Osteoblast (primary cell): ENCODE measurements at regions not wholly inside any gene's neighbourhood (a gene's known extent, or its start where the extent isn't known, plus 50 kb on each side); places are given as distances from the start of the nearest gene placed in this dataset.
A peak's percentile ranks its signal among the peaks of the same experiment; 100 is the strongest.
"Not testable (repeated sequence)": the region's sequence is repeated elsewhere in the genome, so short reads cannot be mapped to it uniquely, and the experiment has no call there.

Experiments used
- DNase-seq: peaks from one replicate; pipeline ENCODE4 v3.0.0; 2011; ENCODE audit warnings: low spot score, mixed read lengths; ENCODE audit not compliant: insufficient read length; ENCODE audit errors: missing footprints
- H2AFZ ChIP-seq: 2 replicates; pipeline ENCODE4 v1.6.0; 2011; ENCODE audit warnings: mild to moderate bottlenecking, low read length
- H3K27ac ChIP-seq: 2 replicates; pipeline ENCODE4 v1.5.1; 2011; ENCODE audit warnings: mild to moderate bottlenecking, low read depth, low read length, moderate library complexity
- H3K27me3 ChIP-seq: 2 replicates; pipeline ENCODE4 v1.6.0; 2012; ENCODE audit warnings: mild to moderate bottlenecking, control low read depth, inconsistent platforms, low read length, moderate library complexity; ENCODE audit not compliant: insufficient read depth
- H3K36me3 ChIP-seq: 2 replicates; pipeline ENCODE4 v1.5.1; 2011; ENCODE audit warnings: mild to moderate bottlenecking, low read length, control low read depth, moderate library complexity; ENCODE audit not compliant: insufficient read depth
- H3K4me1 ChIP-seq: 2 replicates; pipeline ENCODE4 v1.5.1; 2011; ENCODE audit warnings: mild to moderate bottlenecking, low read length, control low read depth, moderate library complexity; ENCODE audit not compliant: insufficient read depth
- H3K4me2 ChIP-seq: 2 replicates; pipeline ENCODE4 v1.6.0; 2011; ENCODE audit warnings: mild to moderate bottlenecking, low read length; ENCODE audit not compliant: insufficient read depth
- H3K4me3 ChIP-seq: fragments of 200-600 bp; sonication (generic); 3 replicates; pipeline ENCODE4 v1.5.1; 2012; ENCODE audit warnings: mild to moderate bottlenecking, low read length, inconsistent platforms; ENCODE audit not compliant: insufficient read depth
- H3K79me2 ChIP-seq: 2 replicates; pipeline ENCODE4 v1.6.0; 2012; ENCODE audit warnings: mild to moderate bottlenecking, low read length, control low read depth, inconsistent platforms; ENCODE audit not compliant: insufficient read depth
- H3K9me3 ChIP-seq: 2 replicates; pipeline ENCODE4 v1.5.1; 2011; ENCODE audit warnings: low read depth, low read length, control low read depth
- H4K20me1 ChIP-seq: 2 replicates; pipeline ENCODE4 v1.6.0; 2012; ENCODE audit warnings: mild to moderate bottlenecking, low read length, control low read depth; ENCODE audit not compliant: insufficient read depth
- CTCF ChIP-seq: IDR thresholded peaks from 2 replicates; pipeline ENCODE4 v1.5.1; 2011; ENCODE audit warnings: mild to moderate bottlenecking, low read depth, low read length, moderate library complexity; ENCODE audit errors: extremely low read depth

- H3K79me2 ChIP-seq: no peaks in the 10 kb centered on the region
- DNase-seq: no peak
- H3K4me1 ChIP-seq: peaks cover 32% of the 10 kb centered on the region
- H4K20me1 ChIP-seq: no peaks in the 10 kb centered on the region
- H3K4me2 ChIP-seq: no peak overlapping the region
- H3K27ac ChIP-seq: no peak overlapping the region
- H3K4me3 ChIP-seq: no peak overlapping the region
- H2AFZ ChIP-seq: peak overlapping the region; percentile 12
- H3K27me3 ChIP-seq: no peaks in the 10 kb centered on the region
- TF ChIP-seq CTCF: no peak
- no peaks in the 10 kb centered on the region for H3K36me3 ChIP-seq
- no peaks in the 10 kb centered on the region for H3K9me3 ChIP-seq
Observed at GRCh38 chr4:53705151-53705764, 114.0 kb upstream of the LNX1 start.

DNA sequence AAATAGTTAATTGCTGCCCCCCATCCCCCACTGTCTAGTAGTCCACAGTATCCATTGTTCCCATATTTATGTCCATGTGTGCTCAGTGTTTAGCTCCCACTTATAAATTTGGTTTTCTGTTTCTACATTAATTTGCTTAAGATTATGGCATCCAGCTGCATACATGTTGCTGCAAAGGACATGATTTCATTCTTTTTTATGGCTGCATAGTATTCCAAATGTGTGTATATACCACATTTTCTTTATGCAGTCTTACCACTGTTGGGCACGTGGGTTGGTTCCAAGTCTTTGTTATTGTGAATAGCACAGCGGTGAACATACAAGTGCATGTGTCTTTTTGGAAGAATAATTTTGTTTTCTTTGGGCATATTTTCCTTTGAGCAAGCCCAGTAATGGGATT is 113.0 kb upstream of the LNX1 start:
- Histone ChIP-seq H3K4me3 (no peak overlapping the region), H3K79me2 (no peaks in the 10 kb centered on the region)
- TF ChIP-seq CTCF: no peak

GRCh38 chr4:53703267-53703655 is 112.0 kb upstream of the LNX1 start:
- H3K4me3 ChIP-seq: peak overlapping the region; percentile 53
- peak overlapping the region; percentile 70 for H3K4me2 ChIP-seq
- H2AFZ ChIP-seq: peak overlapping the region; percentile 84
- no peak for TF ChIP-seq CTCF
- no peaks in the 10 kb centered on the region for H3K9me3 ChIP-seq
- H3K36me3 ChIP-seq: no peaks in the 10 kb centered on the region
- H3K27ac ChIP-seq: peak overlapping the region; percentile 50
- H3K27me3 ChIP-seq: no peaks in the 10 kb centered on the region
- H4K20me1 ChIP-seq: no peaks in the 10 kb centered on the region
- no peaks in the 10 kb centered on the region for H3K79me2 ChIP-seq
- DNase-seq: peak; percentile 51
- peaks cover 32% of the 10 kb centered on the region for H3K4me1 ChIP-seq

More for the DNA sequence above, 113.0 kb upstream of the LNX1 start:
- no peaks in the 10 kb centered on the region for H4K20me1 ChIP-seq
- H3K4me2 ChIP-seq: no peak overlapping the region
- H3K36me3 ChIP-seq: no peaks in the 10 kb centered on the region
- H3K4me1 ChIP-seq: peaks cover 32% of the 10 kb centered on the region
- no peaks in the 10 kb centered on the region for H3K27me3 ChIP-seq
- DNase-seq: no peak
- H2AFZ ChIP-seq: no peak overlapping the region
- no peaks in the 10 kb centered on the region for H3K9me3 ChIP-seq
- H3K27ac ChIP-seq: no peak overlapping the region

DNA sequence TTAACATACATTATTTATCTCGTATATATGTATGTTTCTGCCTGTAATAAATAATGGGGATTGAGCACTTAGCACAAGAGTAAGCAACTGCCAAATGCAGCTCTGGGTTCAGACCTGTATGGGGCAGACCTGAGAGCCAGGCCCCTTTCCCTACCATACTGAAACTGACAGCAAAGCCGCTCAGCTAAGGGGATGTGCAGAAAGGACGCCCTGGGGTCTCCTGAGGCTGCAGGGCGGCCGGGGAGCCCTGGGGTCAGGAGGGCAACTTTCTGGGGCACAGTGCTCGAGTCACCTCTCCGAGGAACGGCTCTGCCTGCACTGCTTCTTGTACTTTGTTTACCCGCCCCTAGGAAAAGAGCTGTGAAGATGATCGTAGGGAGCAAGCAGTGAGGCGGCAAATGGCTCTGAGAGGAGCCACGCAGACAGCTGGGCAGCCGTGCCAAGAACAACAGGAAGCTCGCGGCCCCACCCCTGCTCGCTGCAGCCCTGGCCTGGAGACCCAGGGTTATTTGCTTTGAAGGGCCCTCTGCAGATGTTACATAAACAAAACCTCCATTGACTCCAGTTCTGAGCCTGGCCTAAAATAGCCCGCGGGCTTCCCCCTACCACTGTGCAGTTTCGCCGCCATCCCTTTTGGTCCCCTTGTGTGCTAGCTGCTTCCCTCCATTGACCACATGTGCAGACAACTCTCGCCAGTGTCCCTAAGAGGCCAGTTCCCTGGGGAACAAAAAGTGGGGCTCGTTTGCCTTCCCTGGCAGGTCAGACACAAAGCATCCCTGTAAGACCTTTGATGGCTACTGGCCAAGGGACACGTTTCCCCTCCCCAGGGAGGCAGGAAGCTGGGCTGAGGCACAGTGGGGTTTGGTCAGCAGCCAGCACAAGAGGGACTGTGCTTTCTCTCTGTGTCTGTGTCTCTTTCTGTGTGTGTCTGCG is 111.3 kb upstream of the LNX1 start:
- no peaks in the 10 kb centered on the region for H3K27me3 ChIP-seq
- H3K4me1 ChIP-seq: peaks cover 32% of the 10 kb centered on the region
- peak overlapping the region; percentile 50 for H3K27ac ChIP-seq
- peak overlapping the region; percentile 70 for H3K4me2 ChIP-seq
- H2AFZ ChIP-seq: peak overlapping the region; percentile 84
- no peaks in the 10 kb centered on the region for H3K9me3 ChIP-seq
- H4K20me1 ChIP-seq: no peaks in the 10 kb centered on the region
- no peaks in the 10 kb centered on the region for H3K36me3 ChIP-seq
- H3K79me2 ChIP-seq: no peaks in the 10 kb centered on the region
- H3K4me3 ChIP-seq: peak overlapping the region; percentile 53
- DNase-seq: peak; percentile 84
- TF ChIP-seq CTCF: no peak

- not testable (repeated sequence) for DNase-seq, H3K4me2 ChIP-seq, H2AFZ ChIP-seq, H3K36me3 ChIP-seq, H3K4me3 ChIP-seq, H3K79me2 ChIP-seq, H4K20me1 ChIP-seq, H3K9me3 ChIP-seq, H3K27me3 ChIP-seq, H3K27ac ChIP-seq
- H3K4me1 ChIP-seq: peaks cover 31% of the 10 kb centered on the region
Observed at GRCh38 chr4:53701260-53701659, 110.0 kb upstream of the LNX1 start.
